Calu3 (cell line): ENCODE measurements at regions not wholly inside any gene's neighbourhood (a gene's known extent, or its start where the extent isn't known, plus 50 kb on each side); places are given as distances from the start of the nearest gene placed in this dataset.

Experiments
- BruUV-seq: library from RNA; stranded (reverse); fragments of 400-500 nt; replicated peaks from 2 replicates; lab custom pipeline; 2021; lab: Mats Ljungman, UMichigan
- CTCF ChIA-PET: fragments of 300-600 bp; sonication (Branson Sonifier 250); formaldehyde crosslinking; loops from one replicate; lab custom pipeline; 2022; ENCODE audit warnings: antibody characterized with exemption; lab: Charles Lee
- DNase-seq: peaks from one replicate; pipeline ENCODE4 v3.0.0; 2022
- H3K27ac Mint-ChIP-seq: one replicate; pipeline ENCODE4 v1.8.0; 2022; ENCODE audit warnings: mixed read lengths; ENCODE audit not compliant: unreplicated experiment
- H3K27me3 Mint-ChIP-seq: one replicate; pipeline ENCODE4 v1.8.0; 2022; ENCODE audit warnings: mixed read lengths; ENCODE audit not compliant: unreplicated experiment
- H3K36me3 Mint-ChIP-seq: one replicate; pipeline ENCODE4 v1.8.0; 2022; ENCODE audit warnings: mild to moderate bottlenecking, moderate library complexity, mixed read lengths; ENCODE audit not compliant: insufficient read depth, unreplicated experiment
- H3K4me1 Mint-ChIP-seq: one replicate; pipeline ENCODE4 v1.8.0; 2022; ENCODE audit warnings: mild to moderate bottlenecking, low read depth, mixed read lengths; ENCODE audit not compliant: unreplicated experiment
- H3K4me3 Mint-ChIP-seq: one replicate; pipeline ENCODE4 v1.8.0; 2022; ENCODE audit warnings: mild to moderate bottlenecking, low read depth, moderate library complexity, mixed read lengths; ENCODE audit not compliant: unreplicated experiment
- H3K9me3 Mint-ChIP-seq: one replicate; pipeline ENCODE4 v1.8.0; 2022; ENCODE audit warnings: low read depth, mixed read lengths; ENCODE audit not compliant: unreplicated experiment
- CTCF ChIP-seq: fragments of 200-600 bp; IDR thresholded peaks from one replicate; pipeline ENCODE4 v1.8.0; 2022; ENCODE audit warnings: antibody characterized with exemption; ENCODE audit not compliant: unreplicated experiment
- intact Hi-C: fragments of 100-400 bp; cut with micrococcal nuclease; formaldehyde crosslinking; loops from one replicate; pipeline ENCODE4 v1.10.0; 2022; ENCODE audit not compliant: unreplicated experiment

GRCh38 chr7:25515633-25516275 lies 287.5 kb upstream of the NPVF start:
- no peak for DNase-seq
- no peak for TF ChIP-seq CTCF
- intact Hi-C loops, result loop anchor here (2.0 kb wide), 1 partner anchor 21 kb away; no protein-coding TSS in a partner anchor
- Mint-ChIP-seq H3K9me3 (no peaks in the 10 kb centered on the region), H3K36me3 (no peaks in the 10 kb centered on the region), H3K27ac (no peak overlapping the region), H3K4me3 (no peak overlapping the region), H3K4me1 (no peaks in the 10 kb centered on the region), H3K27me3 (peaks cover 54% of the 10 kb centered on the region)
- CTCF ChIA-PET, result no interaction called here
- BruUV-seq, result no TSS peak

GRCh38 chr7:25517906-25518305 lies 289.6 kb upstream of the NPVF start:
- CTCF ChIA-PET, result interaction anchor here (0.6 to 0.8 kb wide), 2 partner anchors 8 to 115 kb away, joined by 3 read pairs; no protein-coding TSS in a partner anchor
- H3K27ac Mint-ChIP-seq, result no peak overlapping the region
- H3K36me3 Mint-ChIP-seq, result no peaks in the 10 kb centered on the region
- no peak for TF ChIP-seq CTCF
- no peaks in the 10 kb centered on the region for H3K4me1 Mint-ChIP-seq
- intact Hi-C loops, result no loop called here
- H3K4me3 Mint-ChIP-seq, result no peak overlapping the region
- DNase-seq, result no peak
- H3K9me3 Mint-ChIP-seq, result no peaks in the 10 kb centered on the region
- peaks cover 68% of the 10 kb centered on the region for H3K27me3 Mint-ChIP-seq
- BruUV-seq, result no TSS peak

GRCh38 chr7:25520017-25520416 lies 291.7 kb upstream of the NPVF start:
- Mint-ChIP-seq H3K4me3 (no peak overlapping the region), H3K27ac (no peak overlapping the region), H3K27me3 (peaks cover 70% of the 10 kb centered on the region), H3K4me1 (no peaks in the 10 kb centered on the region), H3K36me3 (no peaks in the 10 kb centered on the region), H3K9me3 (no peaks in the 10 kb centered on the region)
- no TSS peak for BruUV-seq
- CTCF ChIA-PET, result no interaction called here
- intact Hi-C loops, result no loop called here
- DNase-seq, result no peak
- no peak for TF ChIP-seq CTCF

- CTCF ChIA-PET, result no interaction called here
- no TSS peak for BruUV-seq
- Mint-ChIP-seq H3K27me3 (peaks cover 70% of the 10 kb centered on the region), H3K9me3 (no peaks in the 10 kb centered on the region), H3K27ac (no peak overlapping the region), H3K4me3 (no peak overlapping the region), H3K4me1 (no peaks in the 10 kb centered on the region), H3K36me3 (no peaks in the 10 kb centered on the region)
- intact Hi-C loops, result no loop called here
- no peak for TF ChIP-seq CTCF
- no peak for DNase-seq
Measured at GRCh38 chr7:25520516-25520915, 292.2 kb upstream of the NPVF start.
